ENCODE measurements at regions not wholly inside any gene's neighbourhood (a gene's known extent, or its start where the extent isn't known, plus 50 kb on each side); places are given as distances from the start of the nearest gene placed in this dataset.

- H3K36me3 ChIP-seq (ENCODE audit: control insufficient read depth in 4 of 4, insufficient read depth in 3 of 4, low read depth in 1 of 4, low read length in 3 of 4): no peaks in the 10 kb centered on the region
- H3K9ac ChIP-seq (ENCODE audit: low read depth in 1 of 2, low read length in 2 of 2): no peak overlapping the region
- no peak overlapping the region for H3K27ac ChIP-seq (ENCODE audit: low read depth in 1 of 2, low read length in 2 of 2)
- no peak for TF ChIP-seq NR2F2 (IDR thresholded peaks at IDR 0.05)
- no peak for TF ChIP-seq REST (IDR thresholded peaks at IDR 0.05)
- TF ChIP-seq CTCF (IDR thresholded peaks at IDR 0.05; ENCODE audit: low read depth, low read length, missing input control): no peak
- TF ChIP-seq, protein P1, sequence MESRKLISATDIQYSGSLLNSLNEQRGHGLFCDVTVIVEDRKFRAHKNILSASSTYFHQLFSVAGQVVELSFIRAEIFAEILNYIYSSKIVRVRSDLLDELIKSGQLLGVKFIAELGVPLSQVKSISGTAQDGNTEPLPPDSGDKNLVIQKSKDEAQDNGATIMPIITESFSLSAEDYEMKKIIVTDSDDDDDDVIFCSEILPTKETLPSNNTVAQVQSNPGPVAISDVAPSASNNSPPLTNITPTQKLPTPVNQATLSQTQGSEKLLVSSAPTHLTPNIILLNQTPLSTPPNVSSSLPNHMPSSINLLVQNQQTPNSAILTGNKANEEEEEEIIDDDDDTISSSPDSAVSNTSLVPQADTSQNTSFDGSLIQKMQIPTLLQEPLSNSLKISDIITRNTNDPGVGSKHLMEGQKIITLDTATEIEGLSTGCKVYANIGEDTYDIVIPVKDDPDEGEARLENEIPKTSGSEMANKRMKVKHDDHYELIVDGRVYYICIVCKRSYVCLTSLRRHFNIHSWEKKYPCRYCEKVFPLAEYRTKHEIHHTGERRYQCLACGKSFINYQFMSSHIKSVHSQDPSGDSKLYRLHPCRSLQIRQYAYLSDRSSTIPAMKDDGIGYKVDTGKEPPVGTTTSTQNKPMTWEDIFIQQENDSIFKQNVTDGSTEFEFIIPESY (IDR thresholded peaks at IDR 0.05): no peak
- TF ChIP-seq RAD21 (IDR thresholded peaks at IDR 0.05): no peak
- TF ChIP-seq, protein P2, sequence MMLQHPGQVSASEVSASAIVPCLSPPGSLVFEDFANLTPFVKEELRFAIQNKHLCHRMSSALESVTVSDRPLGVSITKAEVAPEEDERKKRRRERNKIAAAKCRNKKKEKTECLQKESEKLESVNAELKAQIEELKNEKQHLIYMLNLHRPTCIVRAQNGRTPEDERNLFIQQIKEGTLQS (IDR thresholded peaks at IDR 0.05): no peak
- no peak for TF ChIP-seq EGR1 (IDR thresholded peaks at IDR 0.05; ENCODE audit: low read depth in 2 of 2)
- no peak for TF ChIP-seq MAX (IDR thresholded peaks at IDR 0.05)
- no peak for TF ChIP-seq YY1 (IDR thresholded peaks at IDR 0.05)
- no peak for TF ChIP-seq FOXA2 (IDR thresholded peaks at IDR 0.05)
- TF ChIP-seq TAF1 (conservative IDR thresholded peaks at IDR 0.05): no peak
- TF ChIP-seq JUND (IDR thresholded peaks at IDR 0.05): no peak
- no peak for TF ChIP-seq GABPA (IDR thresholded peaks at IDR 0.05 in 1 of 2, conservative IDR thresholded peaks at IDR 0.05 in 1 of 2)
- TF ChIP-seq HNF4G (IDR thresholded peaks at IDR 0.05): no peak
- no peak for TF ChIP-seq FOXA1 (IDR thresholded peaks at IDR 0.05)
- TF ChIP-seq RXRA (IDR thresholded peaks at IDR 0.05): no peak
- TF ChIP-seq HNF4A (conservative IDR thresholded peaks at IDR 0.05): no peak
- no peak overlapping the region for H3K4me3 ChIP-seq (ENCODE audit: low read depth in 1 of 3, low read length in 3 of 3)
- H3K9me3 ChIP-seq (ENCODE audit: control insufficient read depth in 4 of 4, low read length in 3 of 4): no peaks in the 10 kb centered on the region
- H3K27me3 ChIP-seq (ENCODE audit: control insufficient read depth in 4 of 4, insufficient read depth in 4 of 4, low read length in 3 of 4): no peaks in the 10 kb centered on the region
- H3K4me1 ChIP-seq (ENCODE audit: control insufficient read depth in 4 of 4, insufficient read depth in 4 of 4, low read length in 3 of 4): no peaks in the 10 kb centered on the region
- no peak for DNase-seq (ENCODE audit: low spot score)
Measured at GRCh38 chr12:88251798-88252197, 109.7 kb downstream of the TMTC3 start.

All from liver (tissue), 7 donors.